HepG2 (cell line): ENCODE measurements at regions not wholly inside any gene's neighbourhood (a gene's known extent, or its start where the extent isn't known, plus 50 kb on each side); places are given as distances from the start of the nearest gene placed in this dataset.

Experiments
- EP300 ChIP-seq, 3 experiments: sonication (generic) in 1 of 3; formaldehyde crosslinking in 1 of 3; IDR thresholded peaks; 2 replicates each; pipeline versions ENCODE4 v1.5.1 to v1.6.1; 2011 to 2020; ENCODE audit warnings: low read depth in 2 of 3, low read length in 2 of 3, borderline replicate concordance in 1 of 3, improper control_type of control experiment in 1 of 3, mild to moderate bottlenecking in 1 of 3, missing genetic modification reagents in 1 of 3, moderate library complexity in 1 of 3
- GATAD1 ChIP-seq: IDR thresholded peaks from 2 replicates; pipeline ENCODE4 v1.6.1; 2016; ENCODE audit warnings: missing genetic modification reagents, missing compliant biosample characterization
- MTA1 ChIP-seq: sonication (generic); formaldehyde crosslinking; IDR thresholded peaks from 2 replicates; pipeline ENCODE4 v1.4.0; 2020; ENCODE audit warnings: missing genetic modification reagents, mild to moderate bottlenecking, borderline replicate concordance
- RAD21 ChIP-seq: fragments of 450-650 bp; formaldehyde crosslinking; IDR thresholded peaks from 2 replicates; pipeline ENCODE4 v1.5.0; 2020; ENCODE audit warnings: mild to moderate bottlenecking
- ZNF639 ChIP-seq: conservative IDR thresholded peaks from 2 replicates; pipeline ENCODE4 v1.6.1; 2018; ENCODE audit warnings: missing genetic modification reagents
- ZNF780A ChIP-seq: sonication (generic); formaldehyde crosslinking; IDR thresholded peaks from 2 replicates; pipeline ENCODE4 v1.8.0; 2022; ENCODE audit warnings: mild to moderate bottlenecking, missing genetic modification reagents, moderate library complexity
- ZNF883 ChIP-seq: sonication (generic); formaldehyde crosslinking; IDR thresholded peaks from 2 replicates; pipeline ENCODE4 v1.5.1; 2020; ENCODE audit warnings: mild to moderate bottlenecking, missing genetic modification reagents; ENCODE audit errors: not compliant biosample characterization
- ZZZ3 ChIP-seq: sonication (generic); formaldehyde crosslinking; IDR thresholded peaks from 2 replicates; pipeline ENCODE4 v1.4.0; 2020; ENCODE audit warnings: missing genetic modification reagents, mild to moderate bottlenecking, borderline replicate concordance
- TF ChIP-seq, protein P1 (sequence below): sonication (generic); formaldehyde crosslinking; IDR thresholded peaks from 2 replicates; pipeline ENCODE4 v1.4.0; 2020; ENCODE audit warnings: mild to moderate bottlenecking, missing genetic modification reagents

GRCh38 chr5:25358919-25359318 lies 714.1 kb upstream of the CDH10 start:
- TF ChIP-seq RAD21 (no peak), MTA1 (CRISPR knock-in tag) (no peak), ZNF883 (no peak), ZNF639 (CRISPR knock-in tag) (no peak), ZZZ3 (CRISPR knock-in tag) (no peak), ZNF780A (CRISPR knock-in tag) (no peak), EP300 (IDR thresholded peaks at IDR 0.05; ENCODE audit: low read depth in 2 of 2, low read length in 2 of 2) (no peak), EP300 (CRISPR knock-in tag; IDR thresholded peaks at IDR 0.05; ENCODE audit: borderline replicate concordance) (no peak), GATAD1 (no peak)
- TF ChIP-seq, protein P1, sequence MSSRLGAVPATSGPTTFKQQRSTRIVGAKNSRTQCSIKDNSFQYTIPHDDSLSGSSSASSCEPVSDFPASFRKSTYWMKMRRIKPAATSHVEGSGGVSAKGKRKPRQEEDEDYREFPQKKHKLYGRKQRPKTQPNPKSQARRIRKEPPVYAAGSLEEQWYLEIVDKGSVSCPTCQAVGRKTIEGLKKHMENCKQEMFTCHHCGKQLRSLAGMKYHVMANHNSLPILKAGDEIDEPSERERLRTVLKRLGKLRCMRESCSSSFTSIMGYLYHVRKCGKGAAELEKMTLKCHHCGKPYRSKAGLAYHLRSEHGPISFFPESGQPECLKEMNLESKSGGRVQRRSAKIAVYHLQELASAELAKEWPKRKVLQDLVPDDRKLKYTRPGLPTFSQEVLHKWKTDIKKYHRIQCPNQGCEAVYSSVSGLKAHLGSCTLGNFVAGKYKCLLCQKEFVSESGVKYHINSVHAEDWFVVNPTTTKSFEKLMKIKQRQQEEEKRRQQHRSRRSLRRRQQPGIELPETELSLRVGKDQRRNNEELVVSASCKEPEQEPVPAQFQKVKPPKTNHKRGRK (CRISPR knock-in tag) = no peak
